Lower leg skin (tissue), 3 donors: ENCODE measurements at regions not wholly inside any gene's neighbourhood (a gene's known extent, or its start where the extent isn't known, plus 50 kb on each side); places are given as distances from the start of the nearest gene placed in this dataset.
"Not testable (repeated sequence)": the region's sequence is repeated elsewhere in the genome, so short reads cannot be mapped to it uniquely, and the experiment has no call there.

Source experiments
- POLR2A ChIP-seq, 2 donors: fragments of 450-650 bp; IDR thresholded peaks; one replicate each; pipeline ENCODE4 v1.6.1; 2016 to 2017; ENCODE audit warnings: antibody characterized with exemption in 2 of 2, mild to moderate bottlenecking in 1 of 2, moderate library complexity in 1 of 2
- TF ChIP-seq, protein P1 (sequence below), 3 donors: fragments of 450-650 bp; IDR thresholded peaks; one replicate each; pipeline ENCODE4 v1.5.1; 2016; ENCODE audit warnings: antibody characterized with exemption in 3 of 3, mild to moderate bottlenecking in 3 of 3, moderate library complexity in 2 of 3

DNA sequence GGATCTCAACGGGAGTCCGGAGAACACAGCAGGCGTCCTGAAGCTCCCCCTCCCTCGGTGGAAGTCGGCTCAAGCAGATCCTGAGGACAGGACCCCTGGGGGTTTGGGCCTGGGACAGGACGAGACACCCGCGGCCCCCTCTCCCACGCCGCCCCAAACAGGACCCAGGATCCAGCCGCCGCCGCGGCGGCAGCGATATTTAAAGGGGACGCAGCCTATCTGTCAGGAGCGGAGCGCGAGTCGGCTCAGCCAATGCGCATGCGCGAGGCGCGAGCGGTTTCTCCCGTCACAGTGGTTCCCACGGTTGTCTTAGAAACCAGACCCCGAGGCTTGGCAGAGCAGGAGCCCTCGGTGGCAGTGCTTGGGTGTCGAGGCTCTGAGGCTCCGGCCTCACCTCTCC lies 666.4 kb downstream of the SPATA31A7 start:
- TF ChIP-seq, protein P1, sequence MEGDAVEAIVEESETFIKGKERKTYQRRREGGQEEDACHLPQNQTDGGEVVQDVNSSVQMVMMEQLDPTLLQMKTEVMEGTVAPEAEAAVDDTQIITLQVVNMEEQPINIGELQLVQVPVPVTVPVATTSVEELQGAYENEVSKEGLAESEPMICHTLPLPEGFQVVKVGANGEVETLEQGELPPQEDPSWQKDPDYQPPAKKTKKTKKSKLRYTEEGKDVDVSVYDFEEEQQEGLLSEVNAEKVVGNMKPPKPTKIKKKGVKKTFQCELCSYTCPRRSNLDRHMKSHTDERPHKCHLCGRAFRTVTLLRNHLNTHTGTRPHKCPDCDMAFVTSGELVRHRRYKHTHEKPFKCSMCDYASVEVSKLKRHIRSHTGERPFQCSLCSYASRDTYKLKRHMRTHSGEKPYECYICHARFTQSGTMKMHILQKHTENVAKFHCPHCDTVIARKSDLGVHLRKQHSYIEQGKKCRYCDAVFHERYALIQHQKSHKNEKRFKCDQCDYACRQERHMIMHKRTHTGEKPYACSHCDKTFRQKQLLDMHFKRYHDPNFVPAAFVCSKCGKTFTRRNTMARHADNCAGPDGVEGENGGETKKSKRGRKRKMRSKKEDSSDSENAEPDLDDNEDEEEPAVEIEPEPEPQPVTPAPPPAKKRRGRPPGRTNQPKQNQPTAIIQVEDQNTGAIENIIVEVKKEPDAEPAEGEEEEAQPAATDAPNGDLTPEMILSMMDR (IDR thresholded peaks at IDR 0.05) = not testable (repeated sequence)
- not testable (repeated sequence) for TF ChIP-seq POLR2A (IDR thresholded peaks at IDR 0.05)
